ENCODE measurements at regions not wholly inside any gene's neighbourhood (a gene's known extent, or its start where the extent isn't known, plus 50 kb on each side); places are given as distances from the start of the nearest gene placed in this dataset.

GRCh38 chr1:209171151-209171550 is 412.4 kb upstream of the CAMK1G start:
- TF ChIP-seq BHLHE40 (IDR thresholded peaks at IDR 0.05; ENCODE audit: borderline replicate concordance) (no peak), PKNOX1 (IDR thresholded peaks at IDR 0.05) (no peak), SP1 (IDR thresholded peaks at IDR 0.05) (no peak), NFRKB (IDR thresholded peaks at IDR 0.05) (no peak), SUZ12 (IDR thresholded peaks at IDR 0.05) (no peak)
